Activated naive CD4-positive, alpha-beta T cell treated with anti-CD3 and anti-CD28 coated beads, Interleukin-2, amount 10 ng/mL, durations not matched to agents 7 days and 5 days (primary cell): ENCODE measurements at regions not wholly inside any gene's neighbourhood (a gene's known extent, or its start where the extent isn't known, plus 50 kb on each side); places are given as distances from the start of the nearest gene placed in this dataset.
A peak's percentile ranks its signal among the peaks of the same experiment; 100 is the strongest.
"Not testable (repeated sequence)": the region's sequence is repeated elsewhere in the genome, so short reads cannot be mapped to it uniquely, and the experiment has no call there.

ENCODE experiments used
- CTCF ChIA-PET: fragments of 350-600 bp; sonication (Branson Sonifier 250); formaldehyde crosslinking; loops from one replicate; lab custom pipeline; 2021; ENCODE audit warnings: antibody characterized with exemption; lab: Charles Lee
- DNase-seq: peaks from one replicate; pipeline ENCODE4 v3.0.0-alpha.2; 2020
- H3K27ac Mint-ChIP-seq: one replicate; pipeline ENCODE4 v1.8.0; 2021; ENCODE audit warnings: mild to moderate bottlenecking, moderate library complexity, mixed read lengths
- H3K27me3 Mint-ChIP-seq: one replicate; pipeline ENCODE4 v1.8.0; 2021; ENCODE audit warnings: mild to moderate bottlenecking, mixed read lengths
- H3K36me3 Mint-ChIP-seq: one replicate; pipeline ENCODE4 v1.8.0; 2021; ENCODE audit warnings: mixed read lengths
- H3K4me1 Mint-ChIP-seq: one replicate; pipeline ENCODE4 v1.8.0; 2021; ENCODE audit warnings: mixed read lengths
- H3K4me3 Mint-ChIP-seq: one replicate; pipeline ENCODE4 v1.8.0; 2021; ENCODE audit warnings: mild to moderate bottlenecking, moderate library complexity, mixed read lengths
- H3K9me3 Mint-ChIP-seq: one replicate; pipeline ENCODE4 v1.8.0; 2021; ENCODE audit warnings: mixed read lengths

GRCh38 chr2:8595428-8595805 lies 86.4 kb upstream of the ID2 start:
- CTCF ChIA-PET: no interaction called here
- Mint-ChIP-seq H3K4me1 (no peaks in the 10 kb centered on the region), H3K36me3 (no peaks in the 10 kb centered on the region), H3K27ac (no peak overlapping the region), H3K4me3 (no peak overlapping the region), H3K9me3 (no peaks in the 10 kb centered on the region), H3K27me3 (peaks cover 36% of the 10 kb centered on the region)
- no peak for DNase-seq

- Mint-ChIP-seq H3K4me1 (no peaks in the 10 kb centered on the region), H3K36me3 (no peaks in the 10 kb centered on the region), H3K27me3 (peaks cover 33% of the 10 kb centered on the region), H3K27ac (no peak overlapping the region), H3K4me3 (no peak overlapping the region), H3K9me3 (no peaks in the 10 kb centered on the region)
- CTCF ChIA-PET: no interaction called here
- DNase-seq: no peak
Measured at GRCh38 chr2:8595811-8596600, 85.8 kb upstream of the ID2 start.

GRCh38 chr2:8597094-8597493 lies 84.8 kb upstream of the ID2 start:
- H3K27ac Mint-ChIP-seq: no peak overlapping the region
- no peak for DNase-seq
- CTCF ChIA-PET: no interaction called here
- peaks cover 30% of the 10 kb centered on the region for H3K27me3 Mint-ChIP-seq
- H3K36me3 Mint-ChIP-seq: no peaks in the 10 kb centered on the region
- H3K9me3 Mint-ChIP-seq: no peaks in the 10 kb centered on the region
- H3K4me1 Mint-ChIP-seq: no peaks in the 10 kb centered on the region
- no peak overlapping the region for H3K4me3 Mint-ChIP-seq

GRCh38 chr2:8597559-8598225 lies 84.2 kb upstream of the ID2 start:
- Mint-ChIP-seq H3K9me3 (no peaks in the 10 kb centered on the region), H3K27ac (no peak overlapping the region)
- no peak for DNase-seq

GRCh38 chr2:8598295-8599165 lies 83.3 kb upstream of the ID2 start:
- no peaks in the 10 kb centered on the region for H3K9me3 Mint-ChIP-seq
- DNase-seq: no peak
- no peak overlapping the region for H3K4me3 Mint-ChIP-seq
- peaks cover 23% of the 10 kb centered on the region for H3K27me3 Mint-ChIP-seq
- CTCF ChIA-PET: no interaction called here
- H3K36me3 Mint-ChIP-seq: no peaks in the 10 kb centered on the region
- H3K4me1 Mint-ChIP-seq: no peaks in the 10 kb centered on the region
- H3K27ac Mint-ChIP-seq: no peak overlapping the region

More at GRCh38 chr2:8597559-8598225, 84.2 kb upstream of the ID2 start:
- Mint-ChIP-seq H3K36me3 (no peaks in the 10 kb centered on the region), H3K4me3 (no peak overlapping the region), H3K27me3 (peaks cover 24% of the 10 kb centered on the region), H3K4me1 (no peaks in the 10 kb centered on the region)
- CTCF ChIA-PET: no interaction called here

GRCh38 chr2:8599421-8600242 lies 82.2 kb upstream of the ID2 start:
- H3K27ac Mint-ChIP-seq: no peak overlapping the region
- no peaks in the 10 kb centered on the region for H3K4me1 Mint-ChIP-seq
- peaks cover 16% of the 10 kb centered on the region for H3K27me3 Mint-ChIP-seq
- CTCF ChIA-PET: no interaction called here
- no peak overlapping the region for H3K4me3 Mint-ChIP-seq
- DNase-seq: no peak
- no peaks in the 10 kb centered on the region for H3K9me3 Mint-ChIP-seq
- H3K36me3 Mint-ChIP-seq: no peaks in the 10 kb centered on the region

GRCh38 chr2:8600456-8600855 lies 81.4 kb upstream of the ID2 start:
- no peak overlapping the region for H3K4me3 Mint-ChIP-seq
- H3K9me3 Mint-ChIP-seq: no peaks in the 10 kb centered on the region
- H3K27ac Mint-ChIP-seq: no peak overlapping the region
- H3K4me1 Mint-ChIP-seq: no peaks in the 10 kb centered on the region
- no peak for DNase-seq
- H3K36me3 Mint-ChIP-seq: no peaks in the 10 kb centered on the region
- peaks cover 7% of the 10 kb centered on the region for H3K27me3 Mint-ChIP-seq
- CTCF ChIA-PET: no interaction called here

GRCh38 chr2:8602809-8603208 lies 79.0 kb upstream of the ID2 start:
- DNase-seq: no peak
- Mint-ChIP-seq H3K36me3 (no peaks in the 10 kb centered on the region), H3K4me3 (no peak overlapping the region), H3K9me3 (no peaks in the 10 kb centered on the region), H3K27ac (no peak overlapping the region), H3K27me3 (peaks cover 7% of the 10 kb centered on the region), H3K4me1 (peaks cover 3% of the 10 kb centered on the region)
- CTCF ChIA-PET: no interaction called here

- H3K9me3 Mint-ChIP-seq, H3K4me3 Mint-ChIP-seq, H3K36me3 Mint-ChIP-seq, CTCF ChIA-PET, H3K4me1 Mint-ChIP-seq, H3K27ac Mint-ChIP-seq, H3K27me3 Mint-ChIP-seq, DNase-seq: not testable (repeated sequence)
Measured at GRCh38 chr2:8603356-8603755, 78.5 kb upstream of the ID2 start.

- Mint-ChIP-seq H3K9me3 (no peaks in the 10 kb centered on the region), H3K27ac (no peak overlapping the region), H3K4me1 (peaks cover 10% of the 10 kb centered on the region), H3K27me3 (peaks cover 7% of the 10 kb centered on the region), H3K4me3 (no peak overlapping the region), H3K36me3 (no peaks in the 10 kb centered on the region)
- no peak for DNase-seq
- CTCF ChIA-PET: no interaction called here
Measured at GRCh38 chr2:8604262-8604661, 77.6 kb upstream of the ID2 start.

- Mint-ChIP-seq H3K4me1 (peaks cover 10% of the 10 kb centered on the region), H3K27ac (no peak overlapping the region), H3K27me3 (peaks cover 7% of the 10 kb centered on the region), H3K36me3 (no peaks in the 10 kb centered on the region), H3K9me3 (peaks cover 5% of the 10 kb centered on the region), H3K4me3 (no peak overlapping the region)
- CTCF ChIA-PET: no interaction called here
- DNase-seq: no peak
Measured at GRCh38 chr2:8605351-8606065, 76.3 kb upstream of the ID2 start.

GRCh38 chr2:8606226-8606625 lies 75.6 kb upstream of the ID2 start:
- H3K4me1 Mint-ChIP-seq: peaks cover 10% of the 10 kb centered on the region
- no peak overlapping the region for H3K4me3 Mint-ChIP-seq
- peak overlapping the region; percentile 29 for H3K27ac Mint-ChIP-seq
- peaks cover 11% of the 10 kb centered on the region for H3K9me3 Mint-ChIP-seq
- H3K27me3 Mint-ChIP-seq: peaks cover 7% of the 10 kb centered on the region
- CTCF ChIA-PET: no interaction called here
- no peaks in the 10 kb centered on the region for H3K36me3 Mint-ChIP-seq
- no peak for DNase-seq

- no peak overlapping the region for H3K27ac Mint-ChIP-seq
- peaks cover 7% of the 10 kb centered on the region for H3K27me3 Mint-ChIP-seq
- peaks cover 10% of the 10 kb centered on the region for H3K4me1 Mint-ChIP-seq
- no peak overlapping the region for H3K4me3 Mint-ChIP-seq
- H3K9me3 Mint-ChIP-seq: peaks cover 13% of the 10 kb centered on the region
- CTCF ChIA-PET: no interaction called here
- H3K36me3 Mint-ChIP-seq: no peaks in the 10 kb centered on the region
- no peak for DNase-seq
Measured at GRCh38 chr2:8606649-8607550, 75.0 kb upstream of the ID2 start.
